HL-60 (cell line): ENCODE measurements at regions not wholly inside any gene's neighbourhood (a gene's known extent, or its start where the extent isn't known, plus 50 kb on each side); places are given as distances from the start of the nearest gene placed in this dataset.

Experiments
- DNase-seq, 2 experiments: peaks; one replicate each; pipeline ENCODE4 v3.0.0-alpha.2; 2010 to 2020; ENCODE audit warnings: low read depth in 1 of 2, low spot score in 1 of 2
- H3K27ac ChIP-seq: fragments of 250-450 bp; sonication (Bioruptor Pico); replicated peaks from 2 replicates; pipeline ENCODE4 v1.5.1; 2020; ENCODE audit warnings: mild to moderate bottlenecking, moderate library complexity
- H3K27me3 ChIP-seq: fragments of 250-450 bp; sonication (Bioruptor Pico); 2 replicates; pipeline ENCODE4 v1.5.1; 2021; ENCODE audit warnings: mild to moderate bottlenecking, moderate library complexity; ENCODE audit not compliant: insufficient read depth, poor library complexity, severe bottlenecking
- H3K4me3 ChIP-seq: replicated peaks from 2 replicates; pipeline ENCODE4 v1.5.1; 2011; ENCODE audit warnings: mild to moderate bottlenecking, control low read depth, low read length; ENCODE audit not compliant: insufficient read depth
- GABPA ChIP-seq: IDR thresholded peaks from 2 replicates; pipeline ENCODE4 v1.6.1; 2012; ENCODE audit warnings: low read depth
- POLR2AphosphoS5 ChIP-seq: IDR thresholded peaks from 2 replicates; pipeline ENCODE4 v1.6.1; 2012; ENCODE audit warnings: low read depth
- SPI1 ChIP-seq: IDR thresholded peaks from 2 replicates; pipeline ENCODE4 v1.6.1; 2012; ENCODE audit warnings: low read depth, mild to moderate bottlenecking, borderline replicate concordance
- TF ChIP-seq, protein P1 (sequence below): IDR thresholded peaks from one replicate; pipeline ENCODE4 v1.5.1; 2011; ENCODE audit warnings: low read length, control low read depth, inconsistent platforms; ENCODE audit not compliant: insufficient read depth
- TF ChIP-seq, protein P2 (sequence below): IDR thresholded peaks from 2 replicates; pipeline ENCODE4 v1.6.1; 2012; ENCODE audit warnings: low read depth; ENCODE audit not compliant: insufficient replicate concordance

DNA sequence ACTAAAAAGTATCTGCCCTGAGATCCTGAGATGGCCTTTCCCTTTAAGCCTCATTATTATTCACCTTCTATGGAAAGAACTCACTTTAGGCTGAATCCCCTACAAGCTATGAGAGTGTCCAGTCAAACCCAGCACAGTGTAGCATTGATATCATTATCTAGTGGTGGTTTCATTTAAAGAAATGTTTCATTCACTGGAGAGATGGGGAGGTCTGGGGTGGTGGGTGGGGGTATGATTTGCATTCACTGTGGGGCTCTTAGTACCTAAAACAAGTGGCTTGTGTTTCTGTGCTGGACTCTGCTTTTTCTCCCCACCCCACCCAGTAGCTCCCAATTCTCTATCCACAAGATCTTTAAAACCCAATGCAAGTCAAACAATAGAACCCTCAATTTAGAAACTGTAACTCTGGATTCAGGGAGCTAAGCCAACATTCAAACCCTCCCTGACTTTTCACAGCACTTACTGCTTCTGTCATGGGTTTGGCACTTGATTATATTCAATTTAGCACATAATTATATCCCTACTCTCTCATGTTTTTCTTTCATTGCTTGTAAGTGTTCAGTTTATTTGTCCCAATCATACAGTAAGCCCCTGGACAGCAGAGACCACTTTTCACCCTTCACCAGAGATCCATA lies 310.5 kb upstream of the THBS1 start:
- Histone ChIP-seq H3K27ac (no peak overlapping the region), H3K4me3 (no peak overlapping the region), H3K27me3 (peaks cover 8% of the 10 kb centered on the region)
- TF ChIP-seq, protein P1, sequence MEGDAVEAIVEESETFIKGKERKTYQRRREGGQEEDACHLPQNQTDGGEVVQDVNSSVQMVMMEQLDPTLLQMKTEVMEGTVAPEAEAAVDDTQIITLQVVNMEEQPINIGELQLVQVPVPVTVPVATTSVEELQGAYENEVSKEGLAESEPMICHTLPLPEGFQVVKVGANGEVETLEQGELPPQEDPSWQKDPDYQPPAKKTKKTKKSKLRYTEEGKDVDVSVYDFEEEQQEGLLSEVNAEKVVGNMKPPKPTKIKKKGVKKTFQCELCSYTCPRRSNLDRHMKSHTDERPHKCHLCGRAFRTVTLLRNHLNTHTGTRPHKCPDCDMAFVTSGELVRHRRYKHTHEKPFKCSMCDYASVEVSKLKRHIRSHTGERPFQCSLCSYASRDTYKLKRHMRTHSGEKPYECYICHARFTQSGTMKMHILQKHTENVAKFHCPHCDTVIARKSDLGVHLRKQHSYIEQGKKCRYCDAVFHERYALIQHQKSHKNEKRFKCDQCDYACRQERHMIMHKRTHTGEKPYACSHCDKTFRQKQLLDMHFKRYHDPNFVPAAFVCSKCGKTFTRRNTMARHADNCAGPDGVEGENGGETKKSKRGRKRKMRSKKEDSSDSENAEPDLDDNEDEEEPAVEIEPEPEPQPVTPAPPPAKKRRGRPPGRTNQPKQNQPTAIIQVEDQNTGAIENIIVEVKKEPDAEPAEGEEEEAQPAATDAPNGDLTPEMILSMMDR: no peak
- no peak for TF ChIP-seq SPI1
- no peak for TF ChIP-seq POLR2AphosphoS5
- TF ChIP-seq GABPA: no peak
- no peak for DNase-seq

DNA sequence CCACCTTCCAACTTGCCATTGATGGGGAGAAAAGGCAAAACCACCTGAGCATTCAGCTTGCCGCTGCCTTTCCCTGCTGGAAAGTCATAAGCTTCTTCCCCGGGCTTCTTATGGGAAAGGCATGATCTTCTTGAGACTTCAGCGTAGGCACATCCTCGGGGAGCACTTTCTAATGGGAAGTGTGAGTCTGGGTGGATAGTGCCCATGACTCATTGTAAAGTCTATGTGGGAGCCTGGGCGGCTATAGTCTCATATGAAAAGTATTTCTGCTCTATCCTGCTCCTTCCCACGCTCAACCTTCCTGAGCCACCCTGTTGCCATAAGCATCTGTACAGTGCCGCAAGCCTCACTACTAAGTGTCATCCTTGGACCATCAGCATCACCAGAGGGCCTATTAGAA lies 309.9 kb upstream of the THBS1 start:
- H3K27me3 ChIP-seq: peaks cover 6% of the 10 kb centered on the region
- H3K4me3 ChIP-seq: no peak overlapping the region
- DNase-seq: no peak
- TF ChIP-seq SPI1 (no peak), GABPA (no peak), POLR2AphosphoS5 (no peak)
- TF ChIP-seq, protein P1: no peak
- TF ChIP-seq, protein P2, sequence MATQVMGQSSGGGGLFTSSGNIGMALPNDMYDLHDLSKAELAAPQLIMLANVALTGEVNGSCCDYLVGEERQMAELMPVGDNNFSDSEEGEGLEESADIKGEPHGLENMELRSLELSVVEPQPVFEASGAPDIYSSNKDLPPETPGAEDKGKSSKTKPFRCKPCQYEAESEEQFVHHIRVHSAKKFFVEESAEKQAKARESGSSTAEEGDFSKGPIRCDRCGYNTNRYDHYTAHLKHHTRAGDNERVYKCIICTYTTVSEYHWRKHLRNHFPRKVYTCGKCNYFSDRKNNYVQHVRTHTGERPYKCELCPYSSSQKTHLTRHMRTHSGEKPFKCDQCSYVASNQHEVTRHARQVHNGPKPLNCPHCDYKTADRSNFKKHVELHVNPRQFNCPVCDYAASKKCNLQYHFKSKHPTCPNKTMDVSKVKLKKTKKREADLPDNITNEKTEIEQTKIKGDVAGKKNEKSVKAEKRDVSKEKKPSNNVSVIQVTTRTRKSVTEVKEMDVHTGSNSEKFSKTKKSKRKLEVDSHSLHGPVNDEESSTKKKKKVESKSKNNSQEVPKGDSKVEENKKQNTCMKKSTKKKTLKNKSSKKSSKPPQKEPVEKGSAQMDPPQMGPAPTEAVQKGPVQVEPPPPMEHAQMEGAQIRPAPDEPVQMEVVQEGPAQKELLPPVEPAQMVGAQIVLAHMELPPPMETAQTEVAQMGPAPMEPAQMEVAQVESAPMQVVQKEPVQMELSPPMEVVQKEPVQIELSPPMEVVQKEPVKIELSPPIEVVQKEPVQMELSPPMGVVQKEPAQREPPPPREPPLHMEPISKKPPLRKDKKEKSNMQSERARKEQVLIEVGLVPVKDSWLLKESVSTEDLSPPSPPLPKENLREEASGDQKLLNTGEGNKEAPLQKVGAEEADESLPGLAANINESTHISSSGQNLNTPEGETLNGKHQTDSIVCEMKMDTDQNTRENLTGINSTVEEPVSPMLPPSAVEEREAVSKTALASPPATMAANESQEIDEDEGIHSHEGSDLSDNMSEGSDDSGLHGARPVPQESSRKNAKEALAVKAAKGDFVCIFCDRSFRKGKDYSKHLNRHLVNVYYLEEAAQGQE: no peak
- H3K27ac ChIP-seq: no peak overlapping the region

DNA sequence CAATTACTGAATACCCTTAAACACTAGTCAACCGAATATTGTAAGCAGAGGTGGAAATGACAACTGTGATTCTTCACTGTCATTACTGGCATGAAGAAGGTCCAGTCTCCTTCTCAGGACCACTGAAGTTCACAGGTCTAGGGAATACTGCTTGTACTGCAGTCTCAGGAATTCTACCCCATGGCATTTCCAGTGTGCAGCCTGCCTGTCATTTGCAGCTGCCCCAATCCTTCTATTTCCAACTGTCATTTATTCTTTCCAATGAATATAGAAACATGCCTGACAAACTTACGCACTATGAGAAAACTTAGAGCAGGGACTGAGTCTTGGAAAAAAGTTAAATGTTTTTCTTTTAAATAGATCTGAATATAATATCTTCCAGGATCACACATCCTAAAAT lies 308.0 kb upstream of the THBS1 start:
- DNase-seq: no peak
- TF ChIP-seq SPI1 (no peak), POLR2AphosphoS5 (no peak), GABPA (no peak)
- TF ChIP-seq, protein P2: no peak
- TF ChIP-seq, protein P1: no peak
- no peaks in the 10 kb centered on the region for H3K27me3 ChIP-seq
- H3K4me3 ChIP-seq: no peak overlapping the region
- H3K27ac ChIP-seq: no peak overlapping the region
